ENCODE measurements at regions not wholly inside any gene's neighbourhood (a gene's known extent, or its start where the extent isn't known, plus 50 kb on each side); places are given as distances from the start of the nearest gene placed in this dataset.

- no peaks in the 10 kb centered on the region for H3K9me3 ChIP-seq (ENCODE audit: control insufficient read depth, insufficient read depth, low read length)
- H3K27me3 ChIP-seq (ENCODE audit: control insufficient read depth, insufficient read depth, low read length): no peaks in the 10 kb centered on the region
- H3K4me3 ChIP-seq (ENCODE audit: low read depth, low read length): no peak overlapping the region
- no peak overlapping the region for H3K27ac ChIP-seq (ENCODE audit: low read depth, low read length)
- ChIA-PET CTCF (no interaction called here), POLR2A (no interaction called here)
- no peak for DNase-seq (ENCODE audit: low read depth, low spot score)
- no peak for TF ChIP-seq CTCF (IDR thresholded peaks at IDR 0.05; ENCODE audit: low read depth, low read length)
These were observed 99.2 kb upstream of the DDIT4L start for GRCh38 chr4:100289530-100289888.

- ChIA-PET CTCF (no interaction called here), POLR2A (no interaction called here)
- H3K9me3 ChIP-seq (ENCODE audit: control insufficient read depth, insufficient read depth, low read length): no peaks in the 10 kb centered on the region
- no peaks in the 10 kb centered on the region for H3K27me3 ChIP-seq (ENCODE audit: control insufficient read depth, insufficient read depth, low read length)
- TF ChIP-seq CTCF (IDR thresholded peaks at IDR 0.05; ENCODE audit: low read depth, low read length): no peak
- no peak for DNase-seq (ENCODE audit: low read depth, low spot score)
- H3K4me3 ChIP-seq (ENCODE audit: low read depth, low read length): no peak overlapping the region
- H3K27ac ChIP-seq (ENCODE audit: low read depth, low read length): no peak overlapping the region
These were observed 98.7 kb upstream of the DDIT4L start for GRCh38 chr4:100288811-100289529.

- H3K9me3 ChIP-seq (ENCODE audit: control insufficient read depth, insufficient read depth, low read length): no peaks in the 10 kb centered on the region
- no peak overlapping the region for H3K4me3 ChIP-seq (ENCODE audit: low read depth, low read length)
- no peak overlapping the region for H3K27ac ChIP-seq (ENCODE audit: low read depth, low read length)
- no peaks in the 10 kb centered on the region for H3K27me3 ChIP-seq (ENCODE audit: control insufficient read depth, insufficient read depth, low read length)
- ChIA-PET CTCF (no interaction called here), POLR2A (no interaction called here)
- no peak for TF ChIP-seq CTCF (IDR thresholded peaks at IDR 0.05; ENCODE audit: low read depth, low read length)
- DNase-seq (ENCODE audit: low read depth, low spot score): no peak
These were observed 97.9 kb upstream of the DDIT4L start for GRCh38 chr4:100288161-100288560.

GRCh38 chr4:100287534-100287933, 97.3 kb upstream of the DDIT4L start:
- no peak for TF ChIP-seq CTCF (IDR thresholded peaks at IDR 0.05; ENCODE audit: low read depth, low read length)
- POLR2A ChIA-PET: no interaction called here
- DNase-seq (ENCODE audit: low read depth, low spot score): no peak
- no peaks in the 10 kb centered on the region for H3K9me3 ChIP-seq (ENCODE audit: control insufficient read depth, insufficient read depth, low read length)
- CTCF ChIA-PET: no interaction called here
- H3K27me3 ChIP-seq (ENCODE audit: control insufficient read depth, insufficient read depth, low read length): no peaks in the 10 kb centered on the region
- H3K4me3 ChIP-seq (ENCODE audit: low read depth, low read length): no peak overlapping the region
- H3K27ac ChIP-seq (ENCODE audit: low read depth, low read length): no peak overlapping the region

- TF ChIP-seq CTCF (IDR thresholded peaks at IDR 0.05; ENCODE audit: low read depth, low read length): no peak
- CTCF ChIA-PET: no interaction called here
- POLR2A ChIA-PET: no interaction called here
- Histone ChIP-seq H3K9me3 (ENCODE audit: control insufficient read depth, insufficient read depth, low read length) (no peaks in the 10 kb centered on the region), H3K4me3 (ENCODE audit: low read depth, low read length) (no peak overlapping the region), H3K27ac (ENCODE audit: low read depth, low read length) (no peak overlapping the region), H3K27me3 (ENCODE audit: control insufficient read depth, insufficient read depth, low read length) (no peaks in the 10 kb centered on the region)
- DNase-seq (ENCODE audit: low read depth, low spot score): no peak
These were observed 96.4 kb upstream of the DDIT4L start for GRCh38 chr4:100286636-100287035.

Measured in AG04450 (cell line).